ENCODE measurements at regions not wholly inside any gene's neighbourhood (a gene's known extent, or its start where the extent isn't known, plus 50 kb on each side); places are given as distances from the start of the nearest gene placed in this dataset.

- TF ChIP-seq CREB5 (CRISPR knock-in tag; IDR thresholded peaks at IDR 0.05; ENCODE audit: low read depth) = no peak
- no peak for TF ChIP-seq ESRRG (CRISPR knock-in tag; IDR thresholded peaks at IDR 0.05)
- no peak for TF ChIP-seq ZNF70 (CRISPR knock-in tag; IDR thresholded peaks at IDR 0.05)
- TF ChIP-seq ISL1 (CRISPR knock-in tag; IDR thresholded peaks at IDR 0.05) = no peak
- no peak for TF ChIP-seq ZNF8 (CRISPR knock-in tag; IDR thresholded peaks at IDR 0.05)
- no peak for TF ChIP-seq ZC3H10 (CRISPR knock-in tag; IDR thresholded peaks at IDR 0.05)
- ATAC-seq = no peak
These were observed 95.7 kb downstream of the FASLG start for GRCh38 chr1:172754609-172755008.

- TF ChIP-seq TCF4 (CRISPR knock-in tag; IDR thresholded peaks at IDR 0.05; ENCODE audit: borderline replicate concordance) = no peak
- TF ChIP-seq ZNF70 (CRISPR knock-in tag; IDR thresholded peaks at IDR 0.05) = no peak
- TF ChIP-seq TOX (CRISPR knock-in tag; IDR thresholded peaks at IDR 0.05; ENCODE audit: borderline replicate concordance) = no peak
- no peak for TF ChIP-seq GLIS3 (CRISPR knock-in tag; IDR thresholded peaks at IDR 0.05)
- no peak for TF ChIP-seq TSHZ2 (CRISPR knock-in tag; IDR thresholded peaks at IDR 0.05)
- no peak for TF ChIP-seq ZNF565 (CRISPR knock-in tag; conservative IDR thresholded peaks at IDR 0.05; ENCODE audit: low read depth)
- no peak for TF ChIP-seq OSR1 (CRISPR knock-in tag; IDR thresholded peaks at IDR 0.05)
- no peak for TF ChIP-seq RARB (CRISPR knock-in tag; IDR thresholded peaks at IDR 0.05)
- TF ChIP-seq ISL1 (CRISPR knock-in tag; IDR thresholded peaks at IDR 0.05) = no peak
- TF ChIP-seq PATZ1 (CRISPR knock-in tag; IDR thresholded peaks at IDR 0.05; ENCODE audit: borderline replicate concordance) = no peak
- no peak for TF ChIP-seq ZNF8 (CRISPR knock-in tag; IDR thresholded peaks at IDR 0.05)
- TF ChIP-seq CSDC2 (CRISPR knock-in tag; IDR thresholded peaks at IDR 0.05) = no peak
- no peak for TF ChIP-seq ARNTL (CRISPR knock-in tag; IDR thresholded peaks at IDR 0.05; ENCODE audit: borderline replicate concordance, low read depth)
- TF ChIP-seq ZC3H10 (CRISPR knock-in tag; IDR thresholded peaks at IDR 0.05) = no peak
- TF ChIP-seq POU6F1 (CRISPR knock-in tag; IDR thresholded peaks at IDR 0.05; ENCODE audit: borderline replicate concordance, low read depth) = no peak
- no peak for ATAC-seq
These were observed 96.2 kb downstream of the FASLG start for GRCh38 chr1:172755099-172755498.

GRCh38 chr1:172756024-172756423 is 97.1 kb downstream of the FASLG start:
- no peak for TF ChIP-seq RARB (CRISPR knock-in tag; IDR thresholded peaks at IDR 0.05)
- ATAC-seq = no peak

- no peak for ATAC-seq
- TF ChIP-seq ZNF565 (CRISPR knock-in tag; conservative IDR thresholded peaks at IDR 0.05; ENCODE audit: low read depth) = no peak
These were observed 99.4 kb downstream of the FASLG start for GRCh38 chr1:172758259-172758658.

- no peak for ATAC-seq
- TF ChIP-seq SNAI2 (CRISPR knock-in tag; IDR thresholded peaks at IDR 0.05) (no peak), ESRRG (CRISPR knock-in tag; IDR thresholded peaks at IDR 0.05) (no peak), RARB (CRISPR knock-in tag; IDR thresholded peaks at IDR 0.05) (no peak), TSHZ2 (CRISPR knock-in tag; IDR thresholded peaks at IDR 0.05) (no peak), ARNTL (CRISPR knock-in tag; IDR thresholded peaks at IDR 0.05; ENCODE audit: borderline replicate concordance, low read depth) (no peak), ZC3H10 (CRISPR knock-in tag; IDR thresholded peaks at IDR 0.05) (no peak), TCF4 (CRISPR knock-in tag; IDR thresholded peaks at IDR 0.05; ENCODE audit: borderline replicate concordance) (no peak), ZFP30 (CRISPR knock-in tag; IDR thresholded peaks at IDR 0.05) (no peak), POU6F1 (CRISPR knock-in tag; IDR thresholded peaks at IDR 0.05; ENCODE audit: borderline replicate concordance, low read depth) (no peak), CSRNP3 (CRISPR knock-in tag; IDR thresholded peaks at IDR 0.05) (no peak), ZNF565 (CRISPR knock-in tag; conservative IDR thresholded peaks at IDR 0.05; ENCODE audit: low read depth) (no peak)
These were observed 101.2 kb downstream of the FASLG start for GRCh38 chr1:172760121-172760520.
